DND-41 (cell line): ENCODE measurements at regions not wholly inside any gene's neighbourhood (a gene's known extent, or its start where the extent isn't known, plus 50 kb on each side); places are given as distances from the start of the nearest gene placed in this dataset.

Source experiments
- ATAC-seq: fragments of 200-7000 bp; cut with Tn5 transposase; 3 replicates; pipeline ENCODE4 v1.9.1; 2021; ENCODE audit warnings: low read depth; ENCODE audit not compliant: insufficient read depth
- DNase-seq: peaks from one replicate; pipeline ENCODE4 v3.0.0-alpha.2; 2020
- H2AFZ ChIP-seq: 2 replicates; pipeline ENCODE4 v1.6.0; 2012; ENCODE audit warnings: low read depth, low read length
- H3K27ac ChIP-seq: 2 replicates; pipeline ENCODE4 v1.5.1; 2012; ENCODE audit warnings: low read length, inconsistent platforms
- H3K27me3 ChIP-seq: fragments of 200-600 bp; sonication (generic); 2 replicates; pipeline ENCODE4 v1.6.0; 2012; ENCODE audit warnings: low read length, mild to moderate bottlenecking, inconsistent platforms; ENCODE audit not compliant: insufficient read depth, poor library complexity
- H3K36me3 ChIP-seq: 2 replicates; pipeline ENCODE4 v1.5.1; 2012; ENCODE audit warnings: low read length, inconsistent platforms; ENCODE audit not compliant: insufficient read depth
- H3K4me1 ChIP-seq: 2 replicates; pipeline ENCODE4 v1.5.1; 2012; ENCODE audit warnings: mild to moderate bottlenecking, low read length; ENCODE audit not compliant: insufficient read depth
- H3K4me2 ChIP-seq: 2 replicates; pipeline ENCODE4 v1.6.0; 2012; ENCODE audit warnings: mild to moderate bottlenecking, moderate library complexity, low read length, inconsistent platforms; ENCODE audit not compliant: insufficient read depth
- H3K4me3 ChIP-seq, 2 experiments: fragments of 200-600 bp in 1 of 2; shearing (Covaris generic) in 1 of 2; 2 replicates each; pipeline ENCODE4 v1.5.1; 2012 to 2016; ENCODE audit warnings: inconsistent platforms in 2 of 2, low read length in 2 of 2, mild to moderate bottlenecking in 2 of 2, low read depth in 1 of 2, moderate library complexity in 1 of 2
- H3K79me2 ChIP-seq: 2 replicates; pipeline ENCODE4 v1.6.0; 2012; ENCODE audit warnings: low read length, inconsistent platforms; ENCODE audit not compliant: insufficient read depth
- H3K9ac ChIP-seq: 2 replicates; pipeline ENCODE4 v1.6.0; 2012; ENCODE audit warnings: low read depth, mild to moderate bottlenecking, inconsistent platforms, low read length, moderate library complexity
- H3K9me3 ChIP-seq: 2 replicates; pipeline ENCODE4 v1.5.1; 2012; ENCODE audit warnings: low read length, moderate library complexity, mild to moderate bottlenecking, inconsistent platforms; ENCODE audit not compliant: insufficient read depth, severe bottlenecking
- H4K20me1 ChIP-seq: 2 replicates; pipeline ENCODE4 v1.6.0; 2012; ENCODE audit warnings: low read length; ENCODE audit not compliant: insufficient read depth
- CTCF ChIP-seq: IDR thresholded peaks from 2 replicates; pipeline ENCODE4 v1.5.1; 2012; ENCODE audit warnings: borderline replicate concordance, low read length, moderate library complexity, mild to moderate bottlenecking; ENCODE audit not compliant: poor library complexity, severe bottlenecking; ENCODE audit errors: extremely low read depth
- EZH2 ChIP-seq: IDR thresholded peaks from 3 replicates; pipeline ENCODE4 v1.6.1; 2012; ENCODE audit warnings: borderline replicate concordance, low read depth, mild to moderate bottlenecking, moderate library complexity, low read length, inconsistent platforms; ENCODE audit not compliant: severe bottlenecking

DNA sequence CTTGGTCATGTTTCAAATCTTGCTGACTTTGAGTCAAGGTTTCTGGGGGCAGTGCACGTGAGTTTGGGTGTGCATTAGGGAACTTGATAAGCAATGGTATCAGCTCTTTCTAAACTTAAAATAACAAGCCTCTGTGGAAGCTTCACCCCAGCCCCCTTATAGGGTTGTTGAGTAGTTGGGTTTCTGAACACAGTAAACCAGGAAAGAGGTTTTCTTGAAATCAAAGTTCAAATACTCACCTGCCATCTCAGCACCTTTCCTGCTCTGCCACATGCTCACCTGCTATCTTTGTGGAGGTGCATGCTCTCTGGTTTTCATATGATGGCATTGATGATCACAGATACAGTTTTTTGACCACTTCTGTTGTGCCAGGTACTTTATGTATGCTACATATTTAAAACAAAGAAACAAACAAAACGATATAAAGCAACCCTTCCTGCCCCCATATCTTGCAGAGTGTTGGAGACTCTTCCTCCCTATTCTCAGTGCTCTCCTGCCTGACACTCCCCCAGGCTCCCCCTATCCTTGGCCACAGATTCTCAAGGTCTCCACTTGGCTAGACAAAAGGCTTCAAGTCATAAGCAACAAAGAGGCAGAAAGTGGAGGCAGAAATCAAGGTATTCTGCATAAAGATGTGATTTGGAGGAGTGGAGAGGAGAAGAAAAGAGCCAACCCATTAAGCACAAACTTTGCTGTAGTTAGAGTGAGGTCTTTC is 360.6 kb downstream of the CYRIA start:
- TF ChIP-seq EZH2, result no peak
- Histone ChIP-seq H3K4me1 (peaks cover 3% of the 10 kb centered on the region; the same call in 1 of the 2 replicates), H3K27me3 (no peaks in the 10 kb centered on the region), H3K9ac (no peak overlapping the region), H3K79me2 (no peaks in the 10 kb centered on the region), H3K4me2 (no peak overlapping the region), H3K4me3 (no peak overlapping the region), H3K36me3 (no peaks in the 10 kb centered on the region), H3K9me3 (no peaks in the 10 kb centered on the region), H4K20me1 (no peaks in the 10 kb centered on the region), H2AFZ (no peak overlapping the region), H3K27ac (no peak overlapping the region)
- ATAC-seq (no peak), DNase-seq (no peak)

GRCh38 chr2:16303761-16304160 is 361.9 kb downstream of the CYRIA start:
- Histone ChIP-seq H3K27ac (no peak overlapping the region), H3K79me2 (no peaks in the 10 kb centered on the region), H3K4me1 (peaks cover 3% of the 10 kb centered on the region; the same call in 1 of the 2 replicates), H4K20me1 (no peaks in the 10 kb centered on the region), H3K36me3 (no peaks in the 10 kb centered on the region), H3K4me2 (no peak overlapping the region), H3K9me3 (no peaks in the 10 kb centered on the region), H2AFZ (no peak overlapping the region), H3K27me3 (no peaks in the 10 kb centered on the region), H3K9ac (no peak overlapping the region), H3K4me3 (no peak overlapping the region)
- ATAC-seq, result no peak
- no peak for TF ChIP-seq EZH2
- TF ChIP-seq CTCF, result no peak
- no peak for DNase-seq

- Histone ChIP-seq H3K27me3 (no peaks in the 10 kb centered on the region), H3K4me3 (peak overlapping the region in 1 of 2 experiments; percentile 15; a peak in 1 of 4 replicates), H3K27ac (no peak overlapping the region), H4K20me1 (no peaks in the 10 kb centered on the region), H3K4me1 (peaks cover 3% of the 10 kb centered on the region; the same call in 1 of the 2 replicates), H3K9me3 (no peaks in the 10 kb centered on the region), H2AFZ (peak overlapping the region; percentile 53), H3K79me2 (no peaks in the 10 kb centered on the region), H3K4me2 (peak overlapping the region; percentile 40; the same call in 1 of the 2 replicates), H3K36me3 (no peaks in the 10 kb centered on the region), H3K9ac (no peak overlapping the region)
- DNase-seq, result no peak
- TF ChIP-seq EZH2, result no peak
- peak; percentile 76 for ATAC-seq
Observed at GRCh38 chr2:16303273-16303577, 362.4 kb downstream of the CYRIA start.

DNA sequence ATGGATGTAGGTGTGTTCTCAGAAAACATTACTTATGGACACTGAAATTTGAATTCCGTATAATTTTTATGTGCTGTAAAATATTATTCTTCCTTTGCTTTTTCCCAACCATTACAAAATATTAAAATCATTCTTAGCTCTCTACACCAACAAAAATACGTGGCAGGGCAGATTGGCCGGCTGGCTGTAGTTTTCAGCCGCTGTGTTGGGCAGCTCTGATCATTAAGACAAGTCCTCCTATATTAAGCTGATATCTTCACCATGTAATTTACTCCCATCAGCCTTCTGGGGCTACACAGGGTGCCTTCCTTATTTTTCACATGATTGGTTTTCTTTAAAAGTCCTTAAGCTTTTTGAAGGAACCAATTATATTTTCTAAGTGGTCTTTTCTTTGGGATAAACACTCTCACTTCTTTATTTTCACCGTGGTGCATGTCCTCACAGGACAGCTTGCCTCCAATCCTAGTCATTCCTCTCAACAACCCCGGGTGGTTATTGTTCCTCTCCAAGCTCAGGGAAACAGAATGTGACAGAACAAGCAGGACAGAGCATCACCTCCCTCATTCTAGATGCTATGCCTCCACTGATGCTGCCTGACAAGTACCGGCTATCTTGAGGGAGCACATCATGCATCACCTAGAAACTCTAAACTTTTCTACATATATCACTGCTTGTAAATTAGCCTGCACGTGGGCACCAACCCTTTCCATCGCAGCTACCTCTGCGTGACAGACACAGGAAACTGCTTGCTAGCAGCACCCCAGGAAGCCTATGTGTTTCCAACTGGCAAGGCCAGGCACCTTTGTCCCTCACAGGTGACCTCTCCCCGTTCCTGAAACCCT is 362.3 kb downstream of the MYCN start:
- no peaks in the 10 kb centered on the region for H3K27me3 ChIP-seq
- peak overlapping the region in 1 of 2 experiments; percentile 15; a peak in 1 of 4 replicates for H3K4me3 ChIP-seq
- H3K27ac ChIP-seq, result no peak overlapping the region
- peaks cover 3% of the 10 kb centered on the region; the same call in 1 of the 2 replicates for H3K4me1 ChIP-seq
- no peak for TF ChIP-seq EZH2
- DNase-seq (no peak), ATAC-seq (peak; percentile 52; the same call in 2 of the 3 replicates)
- H3K9ac ChIP-seq, result no peak overlapping the region
- H2AFZ ChIP-seq, result peak overlapping the region; percentile 53
- H3K4me2 ChIP-seq, result peak overlapping the region; percentile 40; the same call in 1 of the 2 replicates
- no peaks in the 10 kb centered on the region for H3K79me2 ChIP-seq
- H4K20me1 ChIP-seq, result no peaks in the 10 kb centered on the region
- no peaks in the 10 kb centered on the region for H3K36me3 ChIP-seq
- no peaks in the 10 kb centered on the region for H3K9me3 ChIP-seq
